GM21576 (cell line): ENCODE measurements at regions not wholly inside any gene's neighbourhood (a gene's known extent, or its start where the extent isn't known, plus 50 kb on each side); places are given as distances from the start of the nearest gene placed in this dataset.

Experiments
- ATAC-seq: cut with Tn5 transposase; IDR thresholded peaks from one replicate; pipeline ENCODE4 v1.9.1; 2021; ENCODE audit warnings: mild to moderate bottlenecking, moderate library complexity; ENCODE audit not compliant: unreplicated experiment

GRCh38 chr9:87818308-87818707, 64.4 kb upstream of the SPATA31E1 start:
- ATAC-seq = no peak

- no peak for ATAC-seq
These were observed 58.3 kb upstream of the SPATA31E1 start for GRCh38 chr9:87824216-87824875.

GRCh38 chr9:87824886-87825285, 57.8 kb upstream of the SPATA31E1 start:
- no peak for ATAC-seq

GRCh38 chr9:87826331-87826730, 56.3 kb upstream of the SPATA31E1 start:
- ATAC-seq = no peak

GRCh38 chr9:87827341-87827740, 55.3 kb upstream of the SPATA31E1 start:
- ATAC-seq = no peak

- ATAC-seq = no peak
These were observed 52.9 kb upstream of the SPATA31E1 start for GRCh38 chr9:87829756-87830155.

GRCh38 chr9:87830446-87830845, 52.2 kb upstream of the SPATA31E1 start:
- no peak for ATAC-seq

- no peak for ATAC-seq
These were observed 51.5 kb upstream of the SPATA31E1 start for GRCh38 chr9:87831159-87831558.
